NCI-H82 treated with DMSO at 0.1 percent for 48 hours (cell line): ENCODE measurements at regions not wholly inside any gene's neighbourhood (a gene's known extent, or its start where the extent isn't known, plus 50 kb on each side); places are given as distances from the start of the nearest gene placed in this dataset.
"Not testable (repeated sequence)": the region's sequence is repeated elsewhere in the genome, so short reads cannot be mapped to it uniquely, and the experiment has no call there.

Experiments
- DNase-seq: peaks from one replicate; lab custom pipeline; 2025; ENCODE audit not compliant: unreplicated experiment; lab: John Stamatoyannopoulos, UW

DNA sequence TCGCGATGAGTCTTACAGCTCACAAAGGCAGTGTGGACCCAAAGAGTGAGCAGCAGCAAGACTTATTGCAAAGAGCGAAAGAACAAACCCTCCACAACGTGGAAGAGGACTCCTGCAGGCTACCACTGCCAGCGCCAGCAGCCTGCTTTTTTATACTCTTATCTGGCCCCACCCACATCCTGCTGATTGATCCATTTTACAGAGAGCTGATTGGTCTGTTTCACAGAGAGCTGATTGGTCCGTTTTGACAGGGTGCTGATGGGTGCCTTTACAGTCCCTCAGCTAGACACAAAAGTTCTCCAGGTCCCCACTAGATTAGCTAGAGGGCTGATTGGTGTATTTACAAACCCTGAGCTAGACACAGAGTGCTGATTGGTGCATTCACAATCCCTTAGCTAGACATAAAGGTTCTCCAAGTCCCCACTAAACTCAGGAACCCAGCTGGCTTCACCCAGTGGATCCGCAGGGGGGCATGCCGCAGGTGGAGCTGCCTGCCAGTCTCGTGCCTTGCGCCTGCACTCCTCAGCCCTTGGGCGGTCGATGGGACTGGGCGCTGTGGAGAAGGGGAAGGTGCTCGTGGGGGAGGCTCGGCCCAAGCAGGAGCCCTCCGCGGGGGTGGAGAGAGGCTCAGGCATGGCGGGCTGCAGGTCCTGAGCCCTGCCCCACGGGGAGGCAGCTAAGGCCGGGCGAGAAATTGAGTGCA lies 75.7 kb downstream of the QDPR start:
- not testable (repeated sequence) for DNase-seq

GRCh38 chr4:17433827-17434226 lies 78.1 kb downstream of the QDPR start:
- DNase-seq, result no peak

GRCh38 chr4:17427991-17428390 lies 83.9 kb downstream of the QDPR start:
- no peak for DNase-seq

DNA sequence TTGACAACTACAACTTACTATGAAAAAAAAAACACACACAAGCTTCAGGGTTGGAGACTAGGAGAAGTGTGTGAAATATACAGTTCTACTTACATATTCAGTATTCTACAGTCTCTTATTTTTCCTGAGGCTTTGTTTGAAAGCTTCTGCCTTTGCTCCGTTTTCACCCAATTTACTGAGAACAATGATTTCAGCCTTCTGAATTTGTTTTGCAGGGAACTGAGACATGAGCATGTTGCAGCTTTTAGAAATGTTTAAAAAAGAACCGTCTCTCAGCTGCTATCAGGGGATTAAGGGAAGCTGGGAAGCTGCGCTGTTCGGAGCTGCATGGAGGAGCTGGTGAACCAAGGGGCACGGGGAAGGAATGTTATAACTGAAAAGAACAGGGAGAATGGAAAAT lies 85.7 kb downstream of the QDPR start:
- DNase-seq, result no peak

- no peak for DNase-seq
Measured at GRCh38 chr4:17418010-17418409, 93.9 kb downstream of the QDPR start.

DNA sequence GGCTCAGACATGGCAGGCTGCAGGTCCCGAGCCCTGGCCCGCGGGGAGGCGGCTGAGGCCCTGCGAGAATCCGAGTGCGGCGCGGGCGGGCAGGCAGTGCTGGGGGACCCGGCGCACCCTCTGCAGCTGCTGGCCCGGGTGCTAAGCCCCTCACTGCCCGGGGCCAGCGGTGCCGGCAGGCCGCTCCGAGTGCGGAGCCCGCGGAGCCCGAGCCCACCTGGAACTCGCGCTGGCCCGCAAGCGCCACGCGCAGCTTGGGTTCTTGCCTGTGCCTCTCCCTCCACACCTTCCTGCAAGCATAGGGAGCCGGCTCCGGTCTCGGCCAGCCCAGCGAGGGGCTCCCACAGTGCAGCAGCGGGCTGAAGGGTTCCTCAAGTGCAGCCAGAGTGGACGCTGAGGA lies 97.5 kb downstream of the QDPR start:
- DNase-seq, result no peak

GRCh38 chr4:17400686-17401085 lies 111.2 kb downstream of the QDPR start:
- no peak for DNase-seq

DNA sequence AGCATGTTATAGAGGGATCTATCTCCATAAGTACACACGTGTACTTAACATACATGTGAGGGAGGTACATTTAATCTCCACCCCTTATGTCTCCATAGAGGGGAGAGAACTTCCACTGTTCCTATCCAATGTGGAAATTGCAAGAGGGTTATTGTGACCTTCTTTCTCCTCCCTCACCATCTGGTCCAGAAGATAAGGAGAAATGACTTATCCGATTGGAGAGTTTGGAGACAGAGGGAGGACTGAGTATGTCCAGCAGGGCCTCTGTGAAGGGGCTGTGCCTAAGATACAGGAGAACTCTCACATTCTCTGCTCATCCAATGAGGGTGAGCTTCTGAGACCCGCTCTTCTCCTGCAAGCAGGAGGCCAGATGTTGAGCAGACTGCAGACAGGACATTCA lies 113.1 kb downstream of the QDPR start:
- no peak for DNase-seq

DNA sequence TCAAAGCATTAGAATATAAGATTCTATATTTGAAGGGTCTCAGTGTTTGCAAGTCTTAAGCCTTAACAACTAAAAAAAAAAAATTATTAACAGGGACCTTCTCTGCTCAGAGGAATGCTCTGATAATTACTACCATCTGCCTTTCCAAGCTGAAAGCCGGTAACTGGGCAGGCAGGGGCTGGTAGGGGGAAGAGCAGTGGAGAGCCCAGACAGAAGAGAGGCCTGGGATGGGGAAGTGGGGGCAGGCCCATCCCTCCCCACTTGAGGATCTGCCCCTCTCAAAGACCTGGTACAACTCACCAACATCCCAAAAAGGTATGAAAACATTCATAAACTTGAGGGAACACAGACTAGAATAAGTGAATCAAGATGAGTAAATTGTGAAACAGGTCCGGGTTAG lies 113.9 kb downstream of the QDPR start:
- no peak for DNase-seq

GRCh38 chr4:17397611-17398010 lies 114.3 kb downstream of the QDPR start:
- no peak for DNase-seq

GRCh38 chr4:17385403-17385802 lies 126.5 kb downstream of the QDPR start:
- DNase-seq, result no peak

GRCh38 chr4:17380347-17380746 lies 131.5 kb downstream of the QDPR start:
- no peak for DNase-seq

DNA sequence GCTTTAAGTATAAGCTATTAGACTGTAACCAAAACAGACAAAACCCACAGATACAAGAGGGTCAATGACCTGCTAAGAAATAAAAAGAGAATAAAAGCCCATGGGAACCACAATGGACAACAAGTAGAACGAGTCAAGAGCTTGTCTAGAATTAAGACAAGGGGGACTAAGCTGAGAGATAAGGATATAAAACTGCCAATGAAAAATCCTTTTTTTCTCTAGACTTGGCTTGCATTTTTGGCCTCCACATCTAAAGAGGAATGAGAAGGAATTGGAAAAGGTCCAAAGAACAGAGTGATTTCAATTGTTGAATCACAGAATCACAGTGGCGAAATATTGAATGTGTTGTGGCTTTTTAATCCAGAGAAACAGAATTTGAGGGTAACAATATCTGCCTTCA lies 135.7 kb downstream of the QDPR start:
- DNase-seq, result no peak

DNA sequence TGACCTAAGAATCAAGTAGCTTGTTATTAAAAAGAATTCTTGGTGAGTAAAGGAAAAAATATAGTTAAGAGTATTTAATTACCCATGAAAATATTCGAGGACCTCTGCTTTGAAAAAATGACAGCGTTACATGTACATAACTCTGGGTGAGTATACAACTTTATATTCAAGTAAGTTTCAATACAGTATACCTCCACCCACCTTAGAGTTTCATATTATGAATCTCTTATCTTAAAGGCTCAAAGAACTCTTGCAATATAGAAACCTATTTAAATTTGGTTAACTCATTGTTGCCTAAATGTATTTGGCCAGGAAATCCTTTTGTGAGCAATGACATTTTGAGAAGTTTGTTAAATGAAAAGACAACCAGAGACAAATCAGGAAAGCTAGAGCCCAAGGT lies 138.2 kb downstream of the QDPR start:
- DNase-seq, result no peak

GRCh38 chr4:17370818-17371217 lies 141.1 kb downstream of the QDPR start:
- DNase-seq, result no peak

- no peak for DNase-seq
Measured at GRCh38 chr4:17368408-17368807, 143.5 kb downstream of the QDPR start.

DNA sequence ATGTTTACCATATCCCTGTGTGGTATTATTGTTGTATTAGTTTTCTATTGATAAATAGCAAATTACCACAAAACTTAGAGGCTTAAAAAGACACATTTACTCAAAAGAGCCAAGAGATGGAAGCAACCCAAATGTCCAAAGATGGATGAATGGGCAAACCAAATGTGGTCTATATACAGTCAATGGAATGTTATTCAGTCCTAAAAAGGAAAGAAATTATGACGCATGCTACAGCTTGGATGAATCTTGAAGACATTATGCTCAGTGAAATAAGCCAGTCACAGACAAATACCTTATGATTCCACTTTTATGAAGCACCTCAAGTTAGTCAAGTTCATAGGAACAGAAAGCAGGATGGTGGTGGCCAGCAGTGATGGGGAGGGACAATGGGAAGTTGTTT lies 144.7 kb downstream of the QDPR start:
- DNase-seq, result no peak

DNA sequence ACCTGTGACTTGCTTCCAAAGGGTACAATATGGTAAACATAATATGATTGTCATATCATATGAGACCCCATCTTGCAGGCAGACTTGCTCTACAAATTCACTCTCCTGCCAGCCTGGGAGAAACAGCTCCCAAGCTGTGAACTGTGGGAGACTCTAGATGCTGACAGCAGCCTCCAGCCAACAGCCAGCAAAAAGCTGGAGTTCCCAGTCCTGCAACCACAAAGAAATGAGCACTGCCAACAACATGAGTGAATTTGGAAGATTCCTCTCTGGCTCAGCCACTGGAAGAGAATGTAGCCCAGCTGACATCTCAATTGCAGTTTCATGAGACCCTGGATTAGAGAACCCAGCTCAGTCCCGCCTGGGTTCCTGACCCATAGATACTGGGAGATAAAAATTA lies 145.4 kb downstream of the QDPR start:
- no peak for DNase-seq

DNA sequence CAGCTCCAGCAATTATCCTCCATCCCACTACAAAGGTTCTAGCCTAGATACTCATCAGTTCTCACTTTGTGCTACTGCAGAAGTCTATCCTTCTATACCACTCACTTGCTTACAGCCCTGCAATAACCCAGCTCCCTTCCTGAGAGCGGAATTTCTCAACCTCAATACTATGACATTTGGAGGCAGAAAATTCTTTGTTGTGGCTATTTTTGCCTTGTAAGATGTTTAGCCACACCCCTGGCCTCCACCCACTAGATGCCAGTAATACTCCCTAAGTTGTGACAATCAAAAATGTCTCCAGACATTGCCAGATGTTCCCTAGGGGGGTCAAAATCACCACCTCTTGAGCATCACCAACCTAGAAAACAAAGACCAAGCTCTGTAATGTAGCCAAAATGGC lies 149.5 kb downstream of the QDPR start:
- no peak for DNase-seq

GRCh38 chr4:17358241-17358640 lies 153.6 kb downstream of the QDPR start:
- no peak for DNase-seq

GRCh38 chr4:17356926-17357325 lies 155.0 kb downstream of the QDPR start:
- DNase-seq, result no peak

DNA sequence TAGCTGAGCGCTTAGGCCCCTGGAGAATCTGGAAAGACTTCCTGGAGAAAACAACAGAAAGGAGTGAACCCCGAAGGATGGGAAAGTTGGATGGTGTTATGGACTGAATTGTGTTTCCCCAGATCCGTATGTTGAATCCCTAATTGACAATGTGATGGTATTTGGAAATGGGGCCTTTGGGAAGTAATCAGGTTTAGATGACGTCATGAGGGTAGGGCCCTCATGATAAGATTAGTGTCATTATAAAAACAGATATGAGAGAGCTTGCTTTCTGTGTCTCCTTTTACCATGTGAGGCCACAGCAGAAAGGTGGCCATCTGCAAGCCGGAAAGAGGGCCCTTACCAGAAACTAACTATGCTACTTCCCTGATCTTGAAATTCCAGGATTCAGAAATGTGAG lies 159.5 kb downstream of the QDPR start:
- no peak for DNase-seq

DNA sequence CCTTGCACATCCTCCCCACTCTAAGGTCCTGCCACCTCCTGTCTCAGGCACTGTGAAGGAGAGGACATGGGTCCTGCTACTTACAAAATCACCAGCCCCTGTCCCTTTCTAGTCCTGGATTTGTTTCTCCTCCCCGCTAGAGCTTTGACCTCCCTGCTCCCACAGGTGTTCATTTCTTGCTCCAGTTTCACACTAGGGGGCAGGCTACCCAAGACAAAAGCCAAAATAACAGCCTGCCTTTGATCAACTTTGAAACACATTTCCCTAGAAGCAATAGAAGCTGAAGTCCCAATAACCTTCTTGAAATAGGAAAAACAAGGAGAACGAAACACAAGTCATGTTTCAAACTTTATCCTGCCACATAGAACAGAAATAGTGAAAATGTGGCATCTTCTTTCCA lies 164.4 kb downstream of the QDPR start:
- no peak for DNase-seq

DNA sequence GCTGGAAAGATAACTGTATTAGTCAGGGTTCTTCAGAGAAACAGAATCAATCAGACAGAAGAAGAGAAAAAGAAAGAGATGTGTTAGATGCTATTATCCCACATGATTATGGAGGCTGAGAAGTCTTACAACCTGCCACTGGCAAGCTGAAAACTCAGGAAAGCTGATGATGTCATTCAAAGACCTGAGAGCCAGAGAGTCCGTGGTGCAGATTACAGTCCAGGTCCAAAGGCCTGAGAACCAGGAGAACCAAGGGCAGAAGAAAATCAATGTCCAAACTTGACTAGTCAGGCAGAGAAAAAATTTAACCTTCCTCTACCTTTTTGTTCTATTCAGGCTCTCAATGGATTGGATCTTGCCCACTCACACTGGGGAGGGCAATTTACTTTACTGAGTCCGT lies 172.5 kb downstream of the QDPR start:
- DNase-seq, result no peak
